MCF 10A (cell line): ENCODE measurements at regions not wholly inside any gene's neighbourhood (a gene's known extent, or its start where the extent isn't known, plus 50 kb on each side); places are given as distances from the start of the nearest gene placed in this dataset.

Experiments
- BruUV-seq: library from RNA; stranded (reverse); fragments of 400-500 nt; replicated peaks from 2 replicates; lab custom pipeline; 2021; lab: Mats Ljungman, UMichigan
- CTCF ChIA-PET: fragments of 300-600 bp; sonication (Branson Sonifier 250); formaldehyde crosslinking; extraction: SDS; loops from one replicate; lab custom pipeline; 2021; ENCODE audit warnings: antibody characterized with exemption, inconsistent platforms; lab: Yijun Ruan, JAX
- POLR2A ChIA-PET: fragments of 300-600, 350-650 bp; sonication (Branson Sonifier 250); formaldehyde crosslinking; extraction: SDS; loops from one replicate; lab custom pipeline; 2020; ENCODE audit warnings: antibody characterized with exemption, inconsistent platforms; lab: Yijun Ruan, JAX
- DNase-seq: peaks from one replicate; pipeline ENCODE4 v3.0.0-alpha.2; 2018; ENCODE audit not compliant: unreplicated experiment
- H3K27ac Mint-ChIP-seq: one replicate; pipeline ENCODE4 v1.8.0; 2022; ENCODE audit warnings: mild to moderate bottlenecking, low read depth, mixed read lengths; ENCODE audit not compliant: unreplicated experiment
- H3K27me3 Mint-ChIP-seq: one replicate; pipeline ENCODE4 v1.8.0; 2022; ENCODE audit warnings: mixed read lengths; ENCODE audit not compliant: insufficient read depth, unreplicated experiment
- H3K36me3 Mint-ChIP-seq: one replicate; pipeline ENCODE4 v1.8.0; 2022; ENCODE audit warnings: mild to moderate bottlenecking, moderate library complexity, mixed read lengths; ENCODE audit not compliant: insufficient read depth, unreplicated experiment
- H3K4me1 Mint-ChIP-seq: one replicate; pipeline ENCODE4 v1.8.0; 2022; ENCODE audit warnings: mixed read lengths; ENCODE audit not compliant: insufficient read depth, unreplicated experiment
- H3K4me3 Mint-ChIP-seq: one replicate; pipeline ENCODE4 v1.8.0; 2022; ENCODE audit warnings: mild to moderate bottlenecking, moderate library complexity, mixed read lengths; ENCODE audit not compliant: unreplicated experiment
- H3K9me3 Mint-ChIP-seq: one replicate; pipeline ENCODE4 v1.8.0; 2022; ENCODE audit warnings: mixed read lengths; ENCODE audit not compliant: unreplicated experiment
- CTCF ChIP-seq: fragments of 200-600 bp; IDR thresholded peaks from one replicate; pipeline ENCODE4 v1.8.0; 2022; ENCODE audit warnings: antibody characterized with exemption, mild to moderate bottlenecking; ENCODE audit not compliant: unreplicated experiment
- intact Hi-C: fragments of 100-400 bp; cut with micrococcal nuclease; formaldehyde crosslinking; loops from 2 replicates; pipeline ENCODE4 v1.14.1; 2022

GRCh38 chr6:1076531-1077459, 235.1 kb upstream of the FOXQ1 start:
- H3K4me3 Mint-ChIP-seq, result no peak overlapping the region
- CTCF ChIA-PET, result no interaction called here
- POLR2A ChIA-PET, result interaction anchor here (0.6 to 1.0 kb wide), 3 partner anchors 11 to 246 kb away, joined by 3 to 4 read pairs (median 3); no protein-coding TSS in a partner anchor
- peaks cover 5% of the 10 kb centered on the region for H3K4me1 Mint-ChIP-seq
- no peak for TF ChIP-seq CTCF
- H3K27ac Mint-ChIP-seq, result no peak overlapping the region
- intact Hi-C loops, result no loop called here
- no peaks in the 10 kb centered on the region for H3K27me3 Mint-ChIP-seq
- no TSS peak for BruUV-seq
- no peak for DNase-seq
- no peaks in the 10 kb centered on the region for H3K36me3 Mint-ChIP-seq
- no peaks in the 10 kb centered on the region for H3K9me3 Mint-ChIP-seq

GRCh38 chr6:1075880-1076279, 236.0 kb upstream of the FOXQ1 start:
- no peaks in the 10 kb centered on the region for H3K36me3 Mint-ChIP-seq
- no peak overlapping the region for H3K4me3 Mint-ChIP-seq
- H3K27ac Mint-ChIP-seq, result no peak overlapping the region
- no peak for TF ChIP-seq CTCF
- H3K27me3 Mint-ChIP-seq, result no peaks in the 10 kb centered on the region
- no peak for DNase-seq
- BruUV-seq, result no TSS peak
- H3K4me1 Mint-ChIP-seq, result peaks cover 10% of the 10 kb centered on the region
- intact Hi-C loops, result no loop called here
- CTCF ChIA-PET, result interaction anchor here (0.6 kb wide), 1 partner anchor 53 kb away, joined by 6 read pairs; no protein-coding TSS in a partner anchor
- no peaks in the 10 kb centered on the region for H3K9me3 Mint-ChIP-seq
- POLR2A ChIA-PET, result interaction anchor here (1.0 kb wide), 1 partner anchor 12 kb away, joined by 3 read pairs; no protein-coding TSS in a partner anchor

- ChIA-PET CTCF (interaction anchor here (0.6 kb wide), 1 partner anchor 54 kb away, joined by 6 read pairs; no protein-coding TSS in a partner anchor), POLR2A (interaction anchor here (1.0 to 1.1 kb wide), 2 partner anchors 13 kb away, joined by 3 to 4 read pairs; no protein-coding TSS in a partner anchor)
- intact Hi-C loops, result no loop called here
- no peaks in the 10 kb centered on the region for H3K36me3 Mint-ChIP-seq
- no TSS peak for BruUV-seq
- peaks cover 10% of the 10 kb centered on the region for H3K4me1 Mint-ChIP-seq
- H3K9me3 Mint-ChIP-seq, result no peaks in the 10 kb centered on the region
- no peak overlapping the region for H3K27ac Mint-ChIP-seq
- no peak for TF ChIP-seq CTCF
- no peaks in the 10 kb centered on the region for H3K27me3 Mint-ChIP-seq
- no peak for DNase-seq
- H3K4me3 Mint-ChIP-seq, result no peak overlapping the region
Observed at GRCh38 chr6:1075444-1075843, 236.5 kb upstream of the FOXQ1 start.

GRCh38 chr6:1070085-1070521, 241.8 kb upstream of the FOXQ1 start:
- intact Hi-C loops, result no loop called here
- peaks cover 17% of the 10 kb centered on the region for H3K4me1 Mint-ChIP-seq
- no peak for TF ChIP-seq CTCF
- POLR2A ChIA-PET, result interaction anchor here (0.9 to 1.8 kb wide), 2 partner anchors 19 to 42 kb away, joined by 5 read pairs; no protein-coding TSS in a partner anchor
- no TSS peak for BruUV-seq
- no peaks in the 10 kb centered on the region for H3K27me3 Mint-ChIP-seq
- H3K27ac Mint-ChIP-seq, result no peak overlapping the region
- DNase-seq, result no peak
- H3K36me3 Mint-ChIP-seq, result no peaks in the 10 kb centered on the region
- no peak overlapping the region for H3K4me3 Mint-ChIP-seq
- no peaks in the 10 kb centered on the region for H3K9me3 Mint-ChIP-seq
- CTCF ChIA-PET, result no interaction called here
